ENCODE measurements at regions not wholly inside any gene's neighbourhood (a gene's known extent, or its start where the extent isn't known, plus 50 kb on each side); places are given as distances from the start of the nearest gene placed in this dataset.
A peak's percentile ranks its signal among the peaks of the same experiment; 100 is the strongest.
"Not testable (repeated sequence)": the region's sequence is repeated elsewhere in the genome, so short reads cannot be mapped to it uniquely, and the experiment has no call there.

GRCh38 chr4:108473163-108473720, 147.1 kb upstream of the RPL34 start:
- Mint-ChIP-seq H3K4me3 (no peak overlapping the region), H3K4me1 (peaks cover under 1% of the 10 kb centered on the region), H3K27ac (no peak overlapping the region), H3K9me3 (ENCODE audit: low read depth) (no peaks in the 10 kb centered on the region), H3K36me3 (no peaks in the 10 kb centered on the region), H3K27me3 (no peaks in the 10 kb centered on the region)
- DNase-seq (no peak), ATAC-seq (no peak)
- CTCF ChIA-PET = no interaction called here

- DNase-seq = peak; percentile 57
Measured at GRCh38 chr4:108466936-108467902, 153.2 kb upstream of the RPL34 start.

GRCh38 chr4:108465886-108466500, 154.4 kb upstream of the RPL34 start:
- peaks cover 1% of the 10 kb centered on the region for H3K36me3 Mint-ChIP-seq
- H3K27ac Mint-ChIP-seq = no peak overlapping the region
- DNase-seq = no peak
- H3K4me3 Mint-ChIP-seq = no peak overlapping the region
- H3K27me3 Mint-ChIP-seq = no peaks in the 10 kb centered on the region
- ATAC-seq = no peak
- H3K4me1 Mint-ChIP-seq = peaks cover 24% of the 10 kb centered on the region
- no peaks in the 10 kb centered on the region for H3K9me3 Mint-ChIP-seq (ENCODE audit: low read depth)
- CTCF ChIA-PET = interaction anchor here (1.1 kb wide), 2 partner anchors 40 to 63 kb away, joined by 3 read pairs; no protein-coding TSS in a partner anchor

More at GRCh38 chr4:108466936-108467902, 153.2 kb upstream of the RPL34 start:
- ATAC-seq = peak; percentile 91
- CTCF ChIA-PET = interaction anchor here (0.7 to 1.1 kb wide), 5 partner anchors 9 to 448 kb away, joined by 3 read pairs; no protein-coding TSS in a partner anchor
- H3K36me3 Mint-ChIP-seq = peaks cover 1% of the 10 kb centered on the region
- peak overlapping the region; percentile 27 for H3K4me3 Mint-ChIP-seq
- H3K9me3 Mint-ChIP-seq (ENCODE audit: low read depth) = no peaks in the 10 kb centered on the region
- peak overlapping the region; percentile 73 for H3K27ac Mint-ChIP-seq
- H3K4me1 Mint-ChIP-seq = peaks cover 24% of the 10 kb centered on the region
- H3K27me3 Mint-ChIP-seq = no peaks in the 10 kb centered on the region

- DNase-seq = no peak
- Mint-ChIP-seq H3K36me3 (no peaks in the 10 kb centered on the region), H3K27me3 (no peaks in the 10 kb centered on the region), H3K9me3 (ENCODE audit: low read depth) (no peaks in the 10 kb centered on the region), H3K4me3 (no peak overlapping the region), H3K4me1 (no peaks in the 10 kb centered on the region), H3K27ac (no peak overlapping the region)
- ATAC-seq = no peak
- CTCF ChIA-PET = no interaction called here
Measured at GRCh38 chr4:108458681-108459080, 161.7 kb upstream of the RPL34 start.

- ATAC-seq = no peak
Measured at GRCh38 chr4:108454227-108454626, 166.1 kb upstream of the RPL34 start.

GRCh38 chr4:108453366-108453765, 167.0 kb upstream of the RPL34 start:
- H3K27me3 Mint-ChIP-seq = peaks cover 6% of the 10 kb centered on the region
- H3K9me3 Mint-ChIP-seq (ENCODE audit: low read depth) = no peaks in the 10 kb centered on the region
- H3K4me1 Mint-ChIP-seq = peaks cover 3% of the 10 kb centered on the region
- DNase-seq (no peak), ATAC-seq (no peak)
- no peaks in the 10 kb centered on the region for H3K36me3 Mint-ChIP-seq
- H3K27ac Mint-ChIP-seq = no peak overlapping the region
- CTCF ChIA-PET = no interaction called here
- no peak overlapping the region for H3K4me3 Mint-ChIP-seq

More at GRCh38 chr4:108454227-108454626, 166.1 kb upstream of the RPL34 start:
- Mint-ChIP-seq H3K4me3 (no peak overlapping the region), H3K27me3 (peaks cover 6% of the 10 kb centered on the region), H3K27ac (no peak overlapping the region), H3K9me3 (ENCODE audit: low read depth) (no peaks in the 10 kb centered on the region), H3K4me1 (peaks cover 2% of the 10 kb centered on the region), H3K36me3 (no peaks in the 10 kb centered on the region)
- CTCF ChIA-PET = no interaction called here
- DNase-seq = no peak

GRCh38 chr4:108450236-108450898, 170.0 kb upstream of the RPL34 start:
- H3K27me3 Mint-ChIP-seq = peaks cover 6% of the 10 kb centered on the region
- CTCF ChIA-PET = no interaction called here
- no peak overlapping the region for H3K27ac Mint-ChIP-seq
- no peaks in the 10 kb centered on the region for H3K36me3 Mint-ChIP-seq
- H3K9me3 Mint-ChIP-seq (ENCODE audit: low read depth) = no peaks in the 10 kb centered on the region
- no peak for DNase-seq
- ATAC-seq = no peak
- H3K4me1 Mint-ChIP-seq = peaks cover 3% of the 10 kb centered on the region
- no peak overlapping the region for H3K4me3 Mint-ChIP-seq

- CTCF ChIA-PET = no interaction called here
- Mint-ChIP-seq H3K4me3 (no peak overlapping the region), H3K36me3 (no peaks in the 10 kb centered on the region), H3K9me3 (ENCODE audit: low read depth) (no peaks in the 10 kb centered on the region), H3K27me3 (peaks cover 11% of the 10 kb centered on the region), H3K27ac (no peak overlapping the region), H3K4me1 (peaks cover 3% of the 10 kb centered on the region)
- DNase-seq = no peak
- no peak for ATAC-seq
Measured at GRCh38 chr4:108449129-108449528, 171.2 kb upstream of the RPL34 start.

GRCh38 chr4:108446556-108446955, 173.8 kb upstream of the RPL34 start:
- Mint-ChIP-seq H3K4me1 (peaks cover 3% of the 10 kb centered on the region), H3K4me3 (no peak overlapping the region), H3K27ac (no peak overlapping the region), H3K27me3 (peaks cover 5% of the 10 kb centered on the region), H3K36me3 (no peaks in the 10 kb centered on the region), H3K9me3 (ENCODE audit: low read depth) (no peaks in the 10 kb centered on the region)
- DNase-seq (no peak), ATAC-seq (no peak)
- CTCF ChIA-PET = no interaction called here

GRCh38 chr4:108445716-108446115, 174.7 kb upstream of the RPL34 start:
- no peaks in the 10 kb centered on the region for H3K9me3 Mint-ChIP-seq (ENCODE audit: low read depth)
- H3K27me3 Mint-ChIP-seq = peaks cover 5% of the 10 kb centered on the region
- CTCF ChIA-PET = no interaction called here

GRCh38 chr4:108443585-108443984, 176.8 kb upstream of the RPL34 start:
- DNase-seq (no peak), ATAC-seq (no peak)
- CTCF ChIA-PET = no interaction called here
- Mint-ChIP-seq H3K4me3 (no peak overlapping the region), H3K9me3 (ENCODE audit: low read depth) (no peaks in the 10 kb centered on the region), H3K27ac (no peak overlapping the region), H3K4me1 (no peaks in the 10 kb centered on the region), H3K27me3 (peaks cover 5% of the 10 kb centered on the region), H3K36me3 (no peaks in the 10 kb centered on the region)

More at GRCh38 chr4:108445716-108446115, 174.7 kb upstream of the RPL34 start:
- DNase-seq (no peak), ATAC-seq (no peak)
- Mint-ChIP-seq H3K4me1 (peaks cover 3% of the 10 kb centered on the region), H3K36me3 (no peaks in the 10 kb centered on the region), H3K27ac (no peak overlapping the region), H3K4me3 (no peak overlapping the region)

GRCh38 chr4:108433832-108434231, 186.5 kb upstream of the RPL34 start:
- Mint-ChIP-seq H3K4me3 (no peak overlapping the region), H3K4me1 (peaks cover 21% of the 10 kb centered on the region)

GRCh38 chr4:108433394-108433793, 187.0 kb upstream of the RPL34 start:
- ATAC-seq = peak; percentile 20
- CTCF ChIA-PET; H3K9me3 Mint-ChIP-seq (ENCODE audit: low read depth); H3K27me3 Mint-ChIP-seq; H3K36me3 Mint-ChIP-seq; DNase-seq; H3K4me3 Mint-ChIP-seq: not testable (repeated sequence)
- H3K4me1 Mint-ChIP-seq = peaks cover 21% of the 10 kb centered on the region
- peak overlapping the region; percentile 71 for H3K27ac Mint-ChIP-seq

More at GRCh38 chr4:108433832-108434231, 186.5 kb upstream of the RPL34 start:
- no peaks in the 10 kb centered on the region for H3K36me3 Mint-ChIP-seq
- no peaks in the 10 kb centered on the region for H3K9me3 Mint-ChIP-seq (ENCODE audit: low read depth)
- CTCF ChIA-PET = no interaction called here
- no peaks in the 10 kb centered on the region for H3K27me3 Mint-ChIP-seq
- ATAC-seq = peak; percentile 51
- H3K27ac Mint-ChIP-seq = peak overlapping the region; percentile 71
- no peak for DNase-seq

All from activated CD8-positive, alpha-beta memory T cell treated with anti-CD3 and anti-CD28 coated beads, Interleukin-2, amount 10 ng/mL, durations not matched to agents 7 days and 5 days (primary cell).